ENCODE measurements at regions not wholly inside any gene's neighbourhood (a gene's known extent, or its start where the extent isn't known, plus 50 kb on each side); places are given as distances from the start of the nearest gene placed in this dataset.

- no peak for TF ChIP-seq CTCF (IDR thresholded peaks at IDR 0.05)
- Histone ChIP-seq H3K27ac (no peak overlapping the region), H3K4me3 (no peak overlapping the region)
- no peak for DNase-seq (ENCODE audit: low spot score)
Measured at GRCh38 chr14:100012478-100013327, 52.5 kb upstream of the EVL start.

- H3K4me3 ChIP-seq, result no peak overlapping the region
- no peak overlapping the region for H3K27ac ChIP-seq
- TF ChIP-seq CTCF (IDR thresholded peaks at IDR 0.05), result no peak
- no peak for DNase-seq (ENCODE audit: low spot score)
Measured at GRCh38 chr14:100015251-100015655, 50.0 kb upstream of the EVL start.

Measured in coronary artery (tissue), 2 donors.